ENCODE measurements at regions not wholly inside any gene's neighbourhood (a gene's known extent, or its start where the extent isn't known, plus 50 kb on each side); places are given as distances from the start of the nearest gene placed in this dataset.

DNA sequence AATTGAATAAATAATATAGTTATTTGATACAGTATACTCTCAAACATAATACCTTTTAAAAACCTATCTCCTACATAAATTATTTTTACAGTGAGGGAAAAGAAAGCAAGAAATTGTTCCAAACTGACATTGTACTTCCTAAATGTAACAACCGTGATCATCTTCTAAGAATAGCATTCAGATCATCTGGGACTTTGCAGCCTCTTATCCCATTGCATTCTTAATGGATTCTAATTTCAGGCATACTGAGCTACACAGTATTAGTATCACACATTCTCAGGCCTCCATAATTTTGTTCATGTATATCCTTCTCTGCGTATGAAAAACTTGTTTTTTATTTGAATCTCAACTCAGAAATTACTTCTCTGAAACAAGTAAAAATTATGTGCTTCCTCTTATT is 1134.7 kb upstream of the CDH2 start:
- Histone ChIP-seq H3K4me2 (ENCODE audit: low read length) (no peak overlapping the region), H3F3A (ENCODE audit: control insufficient read depth, insufficient read depth) (no peaks in the 10 kb centered on the region), H3K27me3 (ENCODE audit: control insufficient read depth, low read length) (no peaks in the 10 kb centered on the region), H3K4me3 (ENCODE audit: low read length) (no peak overlapping the region), H3K27ac (ENCODE audit: low read depth, low read length) (no peak overlapping the region), H3K9me2 (replicated peaks; ENCODE audit: control insufficient read depth, low read length) (no peaks in the 10 kb centered on the region), H4K20me1 (ENCODE audit: control insufficient read depth, insufficient read depth, low read depth, low read length) (no peaks in the 10 kb centered on the region), H3K79me2 (ENCODE audit: control insufficient read depth, low read length) (no peaks in the 10 kb centered on the region), H3K9me3 (ENCODE audit: control insufficient read depth, insufficient read depth, low read length) (no peaks in the 10 kb centered on the region), H3K36me3 (ENCODE audit: control insufficient read depth, low read length) (no peaks in the 10 kb centered on the region), H3K4me1 (ENCODE audit: control insufficient read depth, low read length) (no peaks in the 10 kb centered on the region)
- TF ChIP-seq EZH2phosphoT487 (IDR thresholded peaks at IDR 0.05; ENCODE audit: borderline replicate concordance, low read length): no peak
- TF ChIP-seq, protein P1, sequence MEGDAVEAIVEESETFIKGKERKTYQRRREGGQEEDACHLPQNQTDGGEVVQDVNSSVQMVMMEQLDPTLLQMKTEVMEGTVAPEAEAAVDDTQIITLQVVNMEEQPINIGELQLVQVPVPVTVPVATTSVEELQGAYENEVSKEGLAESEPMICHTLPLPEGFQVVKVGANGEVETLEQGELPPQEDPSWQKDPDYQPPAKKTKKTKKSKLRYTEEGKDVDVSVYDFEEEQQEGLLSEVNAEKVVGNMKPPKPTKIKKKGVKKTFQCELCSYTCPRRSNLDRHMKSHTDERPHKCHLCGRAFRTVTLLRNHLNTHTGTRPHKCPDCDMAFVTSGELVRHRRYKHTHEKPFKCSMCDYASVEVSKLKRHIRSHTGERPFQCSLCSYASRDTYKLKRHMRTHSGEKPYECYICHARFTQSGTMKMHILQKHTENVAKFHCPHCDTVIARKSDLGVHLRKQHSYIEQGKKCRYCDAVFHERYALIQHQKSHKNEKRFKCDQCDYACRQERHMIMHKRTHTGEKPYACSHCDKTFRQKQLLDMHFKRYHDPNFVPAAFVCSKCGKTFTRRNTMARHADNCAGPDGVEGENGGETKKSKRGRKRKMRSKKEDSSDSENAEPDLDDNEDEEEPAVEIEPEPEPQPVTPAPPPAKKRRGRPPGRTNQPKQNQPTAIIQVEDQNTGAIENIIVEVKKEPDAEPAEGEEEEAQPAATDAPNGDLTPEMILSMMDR (IDR thresholded peaks at IDR 0.05; ENCODE audit: low read depth, low read length, poor library complexity, severe bottlenecking): no peak

DNA sequence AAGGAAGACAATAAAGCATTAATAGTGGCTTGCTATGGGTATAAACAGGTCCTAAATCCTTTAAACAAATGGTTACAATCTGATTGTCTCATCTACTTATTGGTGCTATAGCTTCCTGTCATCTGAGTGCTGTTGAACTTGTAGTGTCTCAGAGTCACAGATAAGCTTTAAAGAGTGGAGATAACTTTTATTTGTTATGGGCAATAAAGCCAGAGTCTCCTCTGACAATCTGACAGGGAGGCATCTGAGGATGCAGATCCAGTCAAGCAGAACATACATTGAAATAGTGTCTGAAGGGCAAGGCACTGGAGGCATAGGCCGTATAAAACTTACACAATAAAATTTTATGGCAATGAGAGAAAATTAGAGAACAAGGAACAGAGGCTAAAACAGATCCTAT is 1132.4 kb upstream of the CDH2 start:
- TF ChIP-seq, protein P1 (IDR thresholded peaks at IDR 0.05; ENCODE audit: low read depth, low read length, poor library complexity, severe bottlenecking): no peak
- TF ChIP-seq EZH2phosphoT487 (IDR thresholded peaks at IDR 0.05; ENCODE audit: borderline replicate concordance, low read length): no peak
- H3K4me2 ChIP-seq (ENCODE audit: low read length): no peak overlapping the region
- no peaks in the 10 kb centered on the region for H3K9me3 ChIP-seq (ENCODE audit: control insufficient read depth, insufficient read depth, low read length)
- no peak overlapping the region for H3K4me3 ChIP-seq (ENCODE audit: low read length)
- H3F3A ChIP-seq (ENCODE audit: control insufficient read depth, insufficient read depth): no peaks in the 10 kb centered on the region
- H3K27ac ChIP-seq (ENCODE audit: low read depth, low read length): no peak overlapping the region
- H3K4me1 ChIP-seq (ENCODE audit: control insufficient read depth, low read length): no peaks in the 10 kb centered on the region
- H3K36me3 ChIP-seq (ENCODE audit: control insufficient read depth, low read length): no peaks in the 10 kb centered on the region
- H3K27me3 ChIP-seq (ENCODE audit: control insufficient read depth, low read length): no peaks in the 10 kb centered on the region
- H4K20me1 ChIP-seq (ENCODE audit: control insufficient read depth, insufficient read depth, low read depth, low read length): no peaks in the 10 kb centered on the region
- H3K79me2 ChIP-seq (ENCODE audit: control insufficient read depth, low read length): no peaks in the 10 kb centered on the region
- H3K9me2 ChIP-seq (replicated peaks; ENCODE audit: control insufficient read depth, low read length): no peaks in the 10 kb centered on the region

DNA sequence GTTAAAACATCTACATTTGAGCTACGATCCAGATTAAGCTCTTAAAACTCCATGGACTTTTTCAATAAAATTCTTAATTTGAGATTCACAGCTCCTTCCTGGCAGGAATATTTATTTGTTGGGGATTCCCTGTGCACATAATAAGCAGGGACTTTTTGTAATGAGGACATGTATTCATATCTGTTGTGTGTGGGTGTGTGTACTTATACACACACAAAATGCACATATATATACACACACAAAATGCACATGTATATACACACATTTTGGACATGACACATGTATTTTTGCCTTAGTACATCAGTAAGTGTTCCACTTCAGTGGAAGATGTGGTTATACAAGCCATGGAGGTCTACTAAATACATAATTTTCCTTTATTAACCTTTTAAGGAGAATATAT is 1131.1 kb upstream of the CDH2 start:
- no peaks in the 10 kb centered on the region for H3K9me3 ChIP-seq (ENCODE audit: control insufficient read depth, insufficient read depth, low read length)
- no peaks in the 10 kb centered on the region for H3F3A ChIP-seq (ENCODE audit: control insufficient read depth, insufficient read depth)
- no peak overlapping the region for H3K4me2 ChIP-seq (ENCODE audit: low read length)
- no peaks in the 10 kb centered on the region for H3K36me3 ChIP-seq (ENCODE audit: control insufficient read depth, low read length)
- H3K4me1 ChIP-seq (ENCODE audit: control insufficient read depth, low read length): no peaks in the 10 kb centered on the region
- TF ChIP-seq, protein P1 (IDR thresholded peaks at IDR 0.05; ENCODE audit: low read depth, low read length, poor library complexity, severe bottlenecking): no peak
- TF ChIP-seq EZH2phosphoT487 (IDR thresholded peaks at IDR 0.05; ENCODE audit: borderline replicate concordance, low read length): no peak
- no peak overlapping the region for H3K4me3 ChIP-seq (ENCODE audit: low read length)
- H4K20me1 ChIP-seq (ENCODE audit: control insufficient read depth, insufficient read depth, low read depth, low read length): no peaks in the 10 kb centered on the region
- no peaks in the 10 kb centered on the region for H3K27me3 ChIP-seq (ENCODE audit: control insufficient read depth, low read length)
- no peak overlapping the region for H3K27ac ChIP-seq (ENCODE audit: low read depth, low read length)
- H3K79me2 ChIP-seq (ENCODE audit: control insufficient read depth, low read length): no peaks in the 10 kb centered on the region
- H3K9me2 ChIP-seq (replicated peaks; ENCODE audit: control insufficient read depth, low read length): no peaks in the 10 kb centered on the region

DNA sequence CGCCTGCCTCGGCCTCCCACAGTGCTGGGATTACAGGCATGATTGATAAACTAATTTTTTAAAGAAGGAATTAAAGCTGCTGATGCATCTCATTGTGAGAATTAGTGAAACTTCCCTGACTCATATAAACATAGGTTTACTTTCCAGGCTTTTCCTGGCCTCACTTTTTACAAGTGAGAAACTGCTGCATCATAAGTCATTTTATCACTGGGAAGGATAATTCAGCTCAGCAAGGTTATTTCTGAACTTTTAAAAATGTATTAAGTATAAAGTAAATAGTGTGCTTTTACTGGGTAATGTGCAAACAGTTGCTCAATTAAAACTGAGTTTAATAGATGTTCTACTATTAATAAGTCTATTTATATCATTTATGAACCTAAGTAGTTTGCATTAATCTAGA is 1130.3 kb upstream of the CDH2 start:
- no peaks in the 10 kb centered on the region for H3K79me2 ChIP-seq (ENCODE audit: control insufficient read depth, low read length)
- no peak overlapping the region for H3K4me3 ChIP-seq (ENCODE audit: low read length)
- H3K4me1 ChIP-seq (ENCODE audit: control insufficient read depth, low read length): no peaks in the 10 kb centered on the region
- no peaks in the 10 kb centered on the region for H3K36me3 ChIP-seq (ENCODE audit: control insufficient read depth, low read length)
- H3F3A ChIP-seq (ENCODE audit: control insufficient read depth, insufficient read depth): no peaks in the 10 kb centered on the region
- no peak overlapping the region for H3K27ac ChIP-seq (ENCODE audit: low read depth, low read length)
- no peaks in the 10 kb centered on the region for H3K9me2 ChIP-seq (replicated peaks; ENCODE audit: control insufficient read depth, low read length)
- H3K27me3 ChIP-seq (ENCODE audit: control insufficient read depth, low read length): no peaks in the 10 kb centered on the region
- H4K20me1 ChIP-seq (ENCODE audit: control insufficient read depth, insufficient read depth, low read depth, low read length): no peaks in the 10 kb centered on the region
- no peaks in the 10 kb centered on the region for H3K9me3 ChIP-seq (ENCODE audit: control insufficient read depth, insufficient read depth, low read length)
- no peak overlapping the region for H3K4me2 ChIP-seq (ENCODE audit: low read length)
- TF ChIP-seq, protein P1 (IDR thresholded peaks at IDR 0.05; ENCODE audit: low read depth, low read length, poor library complexity, severe bottlenecking): no peak
- TF ChIP-seq EZH2phosphoT487 (IDR thresholded peaks at IDR 0.05; ENCODE audit: borderline replicate concordance, low read length): no peak

All from DOHH2 (cell line).